ENCODE measurements at regions not wholly inside any gene's neighbourhood (a gene's known extent, or its start where the extent isn't known, plus 50 kb on each side); places are given as distances from the start of the nearest gene placed in this dataset.

GRCh38 chr16:13391337-13391736 is 489.9 kb downstream of the SHISA9 start:
- Mint-ChIP-seq H3K27ac (no peak overlapping the region), H3K27me3 (no peaks in the 10 kb centered on the region), H3K4me3 (no peak overlapping the region), H3K9me3 (peaks cover 8 to 12% of the 10 kb centered on the region in 2 donors), H3K36me3 (ENCODE audit: insufficient read depth) (no peaks in the 10 kb centered on the region), H3K4me1 (ENCODE audit: low read depth in 2 of 2) (no peaks in the 10 kb centered on the region)
- ATAC-seq (replicated peaks) (no peak), DNase-seq (no peak)

DNA sequence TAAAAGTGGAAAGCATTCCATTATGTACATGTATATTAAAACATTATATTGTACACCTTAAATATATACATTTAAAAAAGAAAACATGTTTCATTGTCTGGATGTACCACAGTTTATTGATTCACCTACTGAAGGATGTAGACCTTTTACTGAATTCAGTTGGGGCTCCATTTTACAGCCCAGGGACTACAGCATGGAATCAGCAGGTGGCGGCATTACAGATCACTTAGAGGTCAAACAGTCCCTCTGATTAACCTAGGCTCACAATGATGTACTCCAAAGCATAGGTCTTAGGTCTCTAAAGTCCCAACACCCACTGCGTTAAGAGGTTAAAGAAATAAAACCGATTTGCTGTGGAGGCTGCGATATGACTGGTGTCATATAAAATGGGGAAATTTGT is 490.9 kb downstream of the SHISA9 start:
- H3K36me3 Mint-ChIP-seq (ENCODE audit: insufficient read depth): no peaks in the 10 kb centered on the region
- H3K4me3 Mint-ChIP-seq: no peak overlapping the region
- no peaks in the 10 kb centered on the region for H3K27me3 Mint-ChIP-seq
- ATAC-seq (replicated peaks) (no peak), DNase-seq (no peak)
- peaks cover 10 to 12% of the 10 kb centered on the region in 2 donors for H3K9me3 Mint-ChIP-seq
- H3K27ac Mint-ChIP-seq: no peak overlapping the region
- H3K4me1 Mint-ChIP-seq (ENCODE audit: low read depth in 2 of 2): no peaks in the 10 kb centered on the region

DNA sequence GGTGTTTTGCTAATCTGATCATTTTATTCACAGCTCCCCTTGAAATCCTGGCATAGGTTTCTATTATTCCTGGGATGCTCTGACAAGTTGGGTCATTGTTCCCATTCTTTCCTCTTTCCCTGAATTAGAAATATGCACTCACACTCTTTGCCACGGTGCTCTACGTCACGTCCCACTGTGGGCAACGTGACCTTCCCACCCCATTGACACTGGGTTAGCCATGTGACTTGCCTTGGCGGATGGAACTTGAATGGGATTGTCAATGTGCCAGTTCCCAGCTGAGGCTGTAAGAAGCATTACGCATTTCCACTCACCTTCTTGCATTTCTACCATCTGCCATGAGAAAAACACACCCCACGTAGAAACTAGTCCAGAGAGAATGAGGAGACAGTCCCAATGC is 492.4 kb downstream of the SHISA9 start:
- no peak for DNase-seq

GRCh38 chr16:13394488-13394887 is 493.1 kb downstream of the SHISA9 start:
- DNase-seq: no peak
- no peaks in the 10 kb centered on the region for H3K4me1 Mint-ChIP-seq (ENCODE audit: low read depth in 2 of 2)
- H3K9me3 Mint-ChIP-seq: peaks cover 6 to 12% of the 10 kb centered on the region in 2 donors
- H3K27me3 Mint-ChIP-seq: no peaks in the 10 kb centered on the region
- no peak overlapping the region for H3K27ac Mint-ChIP-seq
- ATAC-seq (replicated peaks): no peak
- no peak overlapping the region for H3K4me3 Mint-ChIP-seq
- H3K36me3 Mint-ChIP-seq (ENCODE audit: insufficient read depth): no peaks in the 10 kb centered on the region

More for the DNA sequence above, 492.4 kb downstream of the SHISA9 start:
- no peaks in the 10 kb centered on the region for H3K27me3 Mint-ChIP-seq
- peaks cover 6 to 12% of the 10 kb centered on the region in 2 donors for H3K9me3 Mint-ChIP-seq
- H3K4me3 Mint-ChIP-seq: no peak overlapping the region
- H3K27ac Mint-ChIP-seq: no peak overlapping the region
- H3K4me1 Mint-ChIP-seq (ENCODE audit: low read depth in 2 of 2): no peaks in the 10 kb centered on the region
- no peak for ATAC-seq (replicated peaks)
- no peaks in the 10 kb centered on the region for H3K36me3 Mint-ChIP-seq (ENCODE audit: insufficient read depth)

DNA sequence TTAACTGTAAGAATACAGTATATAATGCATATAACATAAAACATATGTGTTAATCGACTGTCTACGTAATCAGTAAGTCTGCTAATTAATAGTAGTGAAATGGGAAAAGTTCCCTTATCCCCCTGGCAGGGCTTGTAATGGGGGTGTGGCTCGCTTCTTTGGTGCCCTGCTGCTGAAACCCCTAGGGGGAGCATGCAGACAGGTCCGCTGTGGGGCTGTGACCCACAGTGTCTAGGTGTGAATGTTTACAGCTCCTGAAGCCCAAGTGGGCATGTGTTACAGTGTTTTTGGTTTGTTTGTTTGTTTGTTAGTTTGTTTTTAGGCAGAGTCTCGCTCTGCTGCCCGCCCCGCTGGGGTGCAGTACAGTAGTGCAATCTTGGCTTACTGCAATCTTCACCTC is 495.7 kb downstream of the SHISA9 start:
- no peaks in the 10 kb centered on the region for H3K36me3 Mint-ChIP-seq (ENCODE audit: insufficient read depth)
- no peak overlapping the region for H3K4me3 Mint-ChIP-seq
- no peak overlapping the region for H3K27ac Mint-ChIP-seq
- H3K9me3 Mint-ChIP-seq: peaks cover 8 to 12% of the 10 kb centered on the region in 2 donors
- ATAC-seq (replicated peaks) (no peak), DNase-seq (no peak)
- H3K4me1 Mint-ChIP-seq (ENCODE audit: low read depth in 2 of 2): no peaks in the 10 kb centered on the region
- no peaks in the 10 kb centered on the region for H3K27me3 Mint-ChIP-seq

GRCh38 chr16:13401641-13402040 is 500.2 kb downstream of the SHISA9 start:
- ATAC-seq (replicated peaks) (no peak), DNase-seq (no peak)
- Mint-ChIP-seq H3K36me3 (ENCODE audit: insufficient read depth) (no peaks in the 10 kb centered on the region), H3K4me1 (ENCODE audit: low read depth in 2 of 2) (no peaks in the 10 kb centered on the region), H3K9me3 (peaks cover 0 to 7% of the 10 kb centered on the region in 2 donors), H3K27ac (no peak overlapping the region), H3K27me3 (no peaks in the 10 kb centered on the region), H3K4me3 (no peak overlapping the region)

- Mint-ChIP-seq H3K27ac (no peak overlapping the region), H3K9me3 (peaks cover 0 to 5% of the 10 kb centered on the region in 2 donors), H3K27me3 (no peaks in the 10 kb centered on the region), H3K4me1 (ENCODE audit: low read depth in 2 of 2) (no peaks in the 10 kb centered on the region), H3K36me3 (ENCODE audit: insufficient read depth) (no peaks in the 10 kb centered on the region), H3K4me3 (no peak overlapping the region)
- ATAC-seq (replicated peaks) (no peak), DNase-seq (no peak)
Observed at GRCh38 chr16:13402601-13403000, 501.2 kb downstream of the SHISA9 start.

DNA sequence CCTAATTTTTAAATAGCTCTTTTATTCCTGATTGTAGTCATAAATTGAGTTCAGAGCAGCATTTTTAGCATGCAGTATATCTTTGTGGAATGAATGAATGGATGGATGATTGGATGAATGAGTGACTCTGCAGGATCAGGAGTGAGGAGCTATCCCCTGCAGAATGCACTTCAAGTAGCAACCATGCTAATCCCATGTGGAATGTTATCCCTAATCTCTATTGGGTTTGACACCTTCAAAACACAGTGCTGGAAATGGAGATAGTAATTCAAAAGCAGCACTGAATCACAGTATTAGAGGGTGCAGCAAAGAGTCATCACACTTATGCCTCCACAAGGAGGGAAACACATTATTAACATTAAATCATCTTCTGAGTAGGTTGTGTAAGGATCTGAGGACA is 501.9 kb downstream of the SHISA9 start:
- no peak for DNase-seq
- Mint-ChIP-seq H3K27ac (no peak overlapping the region), H3K4me1 (ENCODE audit: low read depth in 2 of 2) (no peaks in the 10 kb centered on the region), H3K27me3 (no peaks in the 10 kb centered on the region), H3K36me3 (ENCODE audit: insufficient read depth) (no peaks in the 10 kb centered on the region), H3K4me3 (no peak overlapping the region), H3K9me3 (peaks cover 0 to 5% of the 10 kb centered on the region in 2 donors)
- ATAC-seq (replicated peaks): no peak

DNA sequence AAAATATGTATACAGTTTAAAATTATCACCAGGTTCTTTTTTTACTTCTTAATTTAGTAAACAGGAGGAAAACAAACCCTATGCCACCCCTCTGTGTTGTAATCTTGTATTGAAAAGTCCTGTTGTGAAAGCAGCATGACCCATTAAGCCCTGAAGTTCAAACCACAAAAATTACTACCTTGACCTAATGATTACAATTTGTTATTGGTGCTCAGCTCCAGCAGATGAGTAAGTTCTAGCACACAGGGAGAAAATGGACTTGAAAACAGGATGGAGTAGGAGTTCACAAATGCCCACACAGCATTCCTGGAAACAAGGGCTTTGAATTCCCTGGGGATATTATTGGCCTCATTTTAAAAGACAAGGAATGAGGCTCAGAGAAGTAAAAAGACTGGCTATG is 505.8 kb upstream of the ERCC4 start:
- no peak overlapping the region for H3K27ac Mint-ChIP-seq

DNA sequence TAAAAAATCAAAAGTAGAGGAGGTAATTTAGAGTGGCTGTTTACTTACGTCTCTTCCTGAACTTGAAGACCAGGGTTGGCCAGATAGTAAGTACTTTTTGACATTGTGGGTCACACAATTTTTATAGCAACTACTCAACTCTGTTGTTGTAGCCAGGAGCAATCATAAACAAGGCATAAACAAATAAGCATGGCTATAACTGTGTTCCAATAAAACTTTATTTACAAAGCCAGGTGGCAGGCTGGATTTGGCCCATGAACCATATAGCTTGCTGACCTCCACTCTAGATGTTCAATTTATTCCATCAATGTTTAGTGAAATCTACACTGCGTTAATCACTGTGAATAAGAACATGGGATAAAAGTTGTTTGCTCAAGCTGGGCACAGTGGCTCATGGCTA is 500.4 kb upstream of the ERCC4 start:
- ATAC-seq (replicated peaks) (no peak), DNase-seq (no peak)
- no peak overlapping the region for H3K27ac Mint-ChIP-seq
- H3K9me3 Mint-ChIP-seq: peaks cover 8 to 18% of the 10 kb centered on the region in 2 donors
- H3K27me3 Mint-ChIP-seq: no peaks in the 10 kb centered on the region
- no peak overlapping the region for H3K4me3 Mint-ChIP-seq
- no peaks in the 10 kb centered on the region for H3K4me1 Mint-ChIP-seq (ENCODE audit: low read depth in 2 of 2)
- no peaks in the 10 kb centered on the region for H3K36me3 Mint-ChIP-seq (ENCODE audit: insufficient read depth)

More for the DNA sequence above, 505.8 kb upstream of the ERCC4 start:
- Mint-ChIP-seq H3K4me1 (ENCODE audit: low read depth in 2 of 2) (no peaks in the 10 kb centered on the region), H3K36me3 (ENCODE audit: insufficient read depth) (no peaks in the 10 kb centered on the region), H3K27me3 (no peaks in the 10 kb centered on the region), H3K4me3 (no peak overlapping the region), H3K9me3 (peaks cover 7 to 8% of the 10 kb centered on the region in 2 donors)
- DNase-seq: no peak
- no peak for ATAC-seq (replicated peaks)

GRCh38 chr16:13421726-13422125 is 498.2 kb upstream of the ERCC4 start:
- H3K9me3 Mint-ChIP-seq: peaks cover 3 to 12% of the 10 kb centered on the region in 2 donors
- ATAC-seq (replicated peaks) (no peak), DNase-seq (no peak)
- H3K27ac Mint-ChIP-seq: no peak overlapping the region
- H3K36me3 Mint-ChIP-seq (ENCODE audit: insufficient read depth): no peaks in the 10 kb centered on the region
- no peaks in the 10 kb centered on the region for H3K4me1 Mint-ChIP-seq (ENCODE audit: low read depth in 2 of 2)
- H3K27me3 Mint-ChIP-seq: no peaks in the 10 kb centered on the region
- no peak overlapping the region for H3K4me3 Mint-ChIP-seq

DNA sequence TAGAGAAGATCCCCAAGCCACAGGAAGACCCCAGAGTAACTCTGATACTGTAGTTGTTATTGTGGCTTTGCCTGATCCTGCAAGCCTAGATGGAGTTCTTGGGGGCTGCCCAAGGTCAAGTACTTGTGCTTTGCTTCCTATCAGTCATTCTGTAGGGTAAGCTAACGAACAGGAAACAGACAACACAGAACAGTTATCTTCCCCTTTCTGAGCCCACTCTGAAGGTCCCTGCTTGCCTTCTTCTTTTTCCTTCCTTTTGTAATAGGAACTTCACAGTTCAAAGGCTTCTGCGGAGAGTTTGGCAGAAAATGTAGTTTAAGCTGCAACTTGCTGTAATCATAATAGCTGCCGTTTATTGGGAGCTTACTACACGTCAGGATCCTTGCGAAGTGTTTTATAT is 494.1 kb upstream of the ERCC4 start:
- H3K27me3 Mint-ChIP-seq: no peaks in the 10 kb centered on the region
- peaks cover 3 to 10% of the 10 kb centered on the region in 2 donors for H3K9me3 Mint-ChIP-seq
- H3K27ac Mint-ChIP-seq: no peak overlapping the region
- H3K4me3 Mint-ChIP-seq: no peak overlapping the region
- no peaks in the 10 kb centered on the region for H3K4me1 Mint-ChIP-seq (ENCODE audit: low read depth in 2 of 2)
- no peak for DNase-seq
- no peak for ATAC-seq (replicated peaks)
- H3K36me3 Mint-ChIP-seq (ENCODE audit: insufficient read depth): peaks cover 2% of the 10 kb centered on the region

DNA sequence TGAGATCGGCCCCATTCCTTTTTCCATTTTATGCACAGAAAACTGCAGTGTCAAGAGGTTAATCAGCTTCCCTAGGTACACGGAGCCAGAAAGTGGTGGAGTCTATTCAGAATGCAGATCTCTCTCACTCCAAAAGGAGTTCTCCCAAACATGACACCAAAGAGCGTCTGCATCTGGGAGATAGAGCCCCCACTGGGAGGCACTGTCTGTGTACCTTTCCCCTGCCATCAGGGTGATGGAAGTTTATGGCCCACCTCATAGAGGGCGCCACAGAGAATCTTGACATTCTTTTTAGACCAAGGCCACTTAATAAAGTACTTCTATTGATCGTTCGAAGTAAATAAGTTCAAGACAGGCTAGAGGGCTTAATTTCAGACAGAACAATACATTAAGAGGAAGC is 493.7 kb upstream of the ERCC4 start:
- DNase-seq (no peak), ATAC-seq (replicated peaks) (no peak)
- Mint-ChIP-seq H3K27me3 (no peaks in the 10 kb centered on the region), H3K4me1 (ENCODE audit: low read depth in 2 of 2) (no peaks in the 10 kb centered on the region), H3K27ac (no peak overlapping the region), H3K9me3 (peaks cover 3 to 10% of the 10 kb centered on the region in 2 donors), H3K4me3 (no peak overlapping the region), H3K36me3 (ENCODE audit: insufficient read depth) (peaks cover 2% of the 10 kb centered on the region)

DNA sequence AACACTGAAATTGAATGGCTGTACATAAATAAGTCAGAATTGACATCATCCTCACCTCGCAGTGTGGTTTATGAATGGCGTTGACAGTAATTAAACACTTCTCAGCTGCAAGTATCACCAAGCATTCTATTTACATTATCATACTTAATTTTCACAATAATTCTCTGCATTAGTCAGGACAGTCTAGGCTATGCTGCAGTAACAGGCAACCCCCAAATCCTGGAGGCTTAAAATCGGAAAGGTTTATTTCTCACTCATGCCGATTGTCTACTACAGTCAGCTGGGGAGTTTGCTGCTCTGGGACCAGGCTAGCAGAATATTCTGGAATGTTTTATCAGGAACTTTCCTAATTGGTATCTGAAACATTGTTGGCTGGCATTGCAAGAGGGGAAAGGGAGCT is 493.2 kb upstream of the ERCC4 start:
- ATAC-seq (replicated peaks) (no peak), DNase-seq (no peak)
- no peak overlapping the region for H3K27ac Mint-ChIP-seq
- peaks cover 2% of the 10 kb centered on the region for H3K36me3 Mint-ChIP-seq (ENCODE audit: insufficient read depth)
- H3K4me3 Mint-ChIP-seq: no peak overlapping the region
- no peaks in the 10 kb centered on the region for H3K4me1 Mint-ChIP-seq (ENCODE audit: low read depth in 2 of 2)
- peaks cover 3 to 10% of the 10 kb centered on the region in 2 donors for H3K9me3 Mint-ChIP-seq
- no peaks in the 10 kb centered on the region for H3K27me3 Mint-ChIP-seq

DNA sequence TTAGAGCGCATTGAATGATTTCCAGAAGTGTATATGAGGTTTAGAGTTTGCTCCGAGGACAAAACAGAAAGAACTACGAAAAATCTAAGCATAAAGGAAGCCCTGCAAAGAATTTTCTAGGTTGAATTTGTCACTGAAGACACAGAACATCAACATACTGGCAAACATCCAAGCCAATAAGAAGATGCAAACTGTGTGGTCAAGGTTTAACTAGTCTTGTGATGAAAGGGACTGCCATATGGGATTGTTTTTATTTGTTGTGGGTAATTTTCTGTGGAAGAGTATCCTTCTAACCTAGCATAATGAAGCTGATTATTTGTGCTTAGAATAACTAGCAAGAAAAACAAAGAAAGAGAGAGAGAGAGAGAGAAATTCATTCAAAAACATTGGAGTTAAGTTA is 492.0 kb upstream of the ERCC4 start:
- H3K9me3 Mint-ChIP-seq: peaks cover 3 to 10% of the 10 kb centered on the region in 2 donors

More for the DNA sequence above, 492.0 kb upstream of the ERCC4 start:
- Mint-ChIP-seq H3K4me3 (no peak overlapping the region), H3K27me3 (no peaks in the 10 kb centered on the region), H3K4me1 (ENCODE audit: low read depth in 2 of 2) (no peaks in the 10 kb centered on the region), H3K36me3 (ENCODE audit: insufficient read depth) (peaks cover 2% of the 10 kb centered on the region), H3K27ac (no peak overlapping the region)
- ATAC-seq (replicated peaks): no peak
- DNase-seq: no peak

All from effector memory CD8-positive, alpha-beta T cell (primary cell).